A549 (cell line): ENCODE measurements at regions not wholly inside any gene's neighbourhood (a gene's known extent, or its start where the extent isn't known, plus 50 kb on each side); places are given as distances from the start of the nearest gene placed in this dataset.

Source experiments
- ATAC-seq, 2 experiments: fragments of 200-7000 bp in 1 of 2; fragments of >200 bp in 1 of 2; cut with Nextera tagmentation in 1 of 2; cut with Tn5 transposase in 1 of 2; 3 replicates each; pipeline versions ENCODE4 v1.8.0 to v1.9.1; 2018 to 2020; ENCODE audit warnings: mild to moderate bottlenecking in 1 of 2, moderate library complexity in 1 of 2
- CTCF ChIA-PET: fragments of 300-600 bp; sonication (Branson Sonifier 250); formaldehyde crosslinking; extraction: SDS; loops from one replicate; lab custom pipeline; 2021; ENCODE audit warnings: antibody characterized with exemption, inconsistent platforms; lab: Yijun Ruan, JAX
- POLR2A ChIA-PET: fragments of 350-600 bp; formaldehyde crosslinking; extraction: SDS; loops from one replicate; lab custom pipeline; 2021; ENCODE audit warnings: antibody characterized with exemption, inconsistent platforms; lab: Yijun Ruan, JAX
- DNase-seq, 2 experiments: peaks; one replicate each; pipeline versions ENCODE4 v3.0.0 to v3.0.0-alpha.2; 2011 to 2016; ENCODE audit warnings: low read depth in 1 of 2, low spot score in 1 of 2
- FAIRE-seq: peaks from 2 replicates; lab custom pipeline; 2011; peaks lifted over from hg19 to GRCh38; lab: Jason Lieb, UNC
- H3K27ac ChIP-seq, 2 experiments: fragments of >200 bp; sonication (Bioruptor Twin); formaldehyde crosslinking; 3 replicates each; pipeline ENCODE4 v1.5.1; 2016 to 2017
- H3K4me1 ChIP-seq: fragments of >200 bp; sonication (Bioruptor Twin); formaldehyde crosslinking; 3 replicates; pipeline ENCODE4 v1.6.1; 2016
- H3K4me2 ChIP-seq: fragments of >200 bp; sonication (Bioruptor Twin); formaldehyde crosslinking; 3 replicates; pipeline ENCODE4 v1.6.1; 2016
- H3K4me3 ChIP-seq: fragments of >200 bp; sonication (Bioruptor Twin); formaldehyde crosslinking; 3 replicates; pipeline ENCODE4 v1.5.1; 2016
- H3K9me3 ChIP-seq: fragments of >200 bp; sonication (Bioruptor Twin); formaldehyde crosslinking; 3 replicates; pipeline ENCODE4 v1.6.1; 2016
- BHLHE40 ChIP-seq: IDR thresholded peaks from 2 replicates; pipeline ENCODE4 v1.6.1; 2012; ENCODE audit warnings: low read depth, low read length, inconsistent platforms
- CBX8 ChIP-seq: fragments of 200-600 bp; sonication (generic); IDR thresholded peaks from 2 replicates; pipeline ENCODE4 v1.6.1; 2016
- CEBPB ChIP-seq, 2 experiments: fragments of >200 bp in 1 of 2; sonication (Bioruptor Twin) in 1 of 2; formaldehyde crosslinking in 1 of 2; IDR thresholded peaks; 2 replicates each; pipeline ENCODE4 v1.6.1; 2012 to 2016
- EHMT2 ChIP-seq: fragments of 200-600 bp; sonication (generic); IDR thresholded peaks from 2 replicates; pipeline ENCODE4 v1.6.1; 2016; ENCODE audit warnings: antibody characterized with exemption, low read depth, mild to moderate bottlenecking, moderate library complexity
- ESRRA ChIP-seq: fragments of 150-350 bp; IDR thresholded peaks from 2 replicates; pipeline ENCODE4 v1.6.1; 2014; ENCODE audit warnings: mild to moderate bottlenecking, low read length, borderline replicate concordance
- FOSB ChIP-seq: fragments of 250-450 bp; sonication (Bioruptor Pico); IDR thresholded peaks from 2 replicates; pipeline ENCODE4 v1.5.0; 2020; ENCODE audit warnings: mild to moderate bottlenecking, moderate library complexity
- FOSL2 ChIP-seq, 2 experiments: fragments of 450-650 bp in 1 of 2; fragments of >200 bp in 1 of 2; sonication (Bioruptor Twin) in 1 of 2; formaldehyde crosslinking; IDR thresholded peaks; 2 replicates each; pipeline versions ENCODE4 v1.5.0 to v1.6.1; 2016 to 2020; ENCODE audit warnings: mild to moderate bottlenecking in 1 of 2, moderate library complexity in 1 of 2
- HOXA7 ChIP-seq: fragments of 250-450 bp; sonication (Bioruptor Pico); IDR thresholded peaks from 2 replicates; pipeline ENCODE4 v1.5.0; 2020; ENCODE audit warnings: mild to moderate bottlenecking, moderate library complexity
- HOXB13 ChIP-seq: fragments of 250-450 bp; sonication (Bioruptor Pico); IDR thresholded peaks from 2 replicates; pipeline ENCODE4 v1.5.0; 2020; ENCODE audit warnings: low read depth, mild to moderate bottlenecking, moderate library complexity
- JUNB ChIP-seq: fragments of >200 bp; sonication (Bioruptor Twin); formaldehyde crosslinking; IDR thresholded peaks from 2 replicates; pipeline ENCODE4 v1.6.1; 2016
- MAZ ChIP-seq: fragments of 150-350 bp; IDR thresholded peaks from 2 replicates; pipeline ENCODE4 v1.6.1; 2014; ENCODE audit warnings: antibody characterized with exemption, low read depth, low read length, borderline replicate concordance
- MYC ChIP-seq: IDR thresholded peaks from 2 replicates; pipeline ENCODE4 v1.6.1; 2012; ENCODE audit warnings: mild to moderate bottlenecking, inconsistent platforms, low read length, improper control_type of control experiment, borderline replicate concordance
- NFE2L2 ChIP-seq: fragments of 150-350 bp; conservative IDR thresholded peaks from 2 replicates; pipeline ENCODE4 v1.6.1; 2014; ENCODE audit warnings: low read length
- NR3C1 ChIP-seq: fragments of >200 bp; sonication (Bioruptor Twin); formaldehyde crosslinking; IDR thresholded peaks from 3 replicates; pipeline ENCODE4 v1.6.1; 2017
- POLR2A ChIP-seq: IDR thresholded peaks from 2 replicates; pipeline ENCODE4 v1.6.1; 2012; ENCODE audit warnings: mild to moderate bottlenecking, low read length
- POLR2AphosphoS2 ChIP-seq: conservative IDR thresholded peaks from 2 replicates; pipeline ENCODE4 v1.6.1; 2012; ENCODE audit warnings: low read length, improper control_type of control experiment, inconsistent platforms
- RAD21 ChIP-seq, 2 experiments: fragments of >200 bp in 1 of 2; sonication (Bioruptor Twin) in 1 of 2; formaldehyde crosslinking in 1 of 2; IDR thresholded peaks in 1 of 2; conservative IDR thresholded peaks in 1 of 2; 2 replicates in 1 of 2; 3 replicates in 1 of 2; pipeline ENCODE4 v1.6.1; 2012 to 2018; ENCODE audit warnings: inconsistent platforms in 1 of 2
- RCOR1 ChIP-seq: fragments of 150-350 bp; IDR thresholded peaks from 2 replicates; pipeline ENCODE4 v1.6.1; 2014; ENCODE audit warnings: antibody characterized with exemption, low read length, low read depth
- RNF2 ChIP-seq: fragments of 200-600 bp; sonication (generic); IDR thresholded peaks from 2 replicates; pipeline ENCODE4 v1.6.1; 2016; ENCODE audit warnings: low read depth, mild to moderate bottlenecking, antibody characterized with exemption, moderate library complexity, borderline replicate concordance
- SMC3 ChIP-seq: fragments of >200 bp; sonication (Bioruptor Twin); formaldehyde crosslinking; IDR thresholded peaks from 3 replicates; pipeline ENCODE4 v1.6.1; 2018; ENCODE audit warnings: inconsistent platforms
- TFCP2L1 ChIP-seq: fragments of 250-450 bp; sonication (Bioruptor Pico); IDR thresholded peaks from 2 replicates; pipeline ENCODE4 v1.5.0; 2021; ENCODE audit warnings: mild to moderate bottlenecking
- ZSCAN20 ChIP-seq: fragments of 250-450 bp; sonication (Bioruptor Pico); IDR thresholded peaks from 2 replicates; pipeline ENCODE4 v1.8.0; 2022; ENCODE audit warnings: mild to moderate bottlenecking, moderate library complexity
- WGBS: methylation state at CpG from one replicate; pipeline ENCODE4 v1.1.6; 2017; ENCODE audit errors: missing lambda C conversion rate; 5-methylcytosine and 5-hydroxymethylcytosine counted together
- TF ChIP-seq, protein P1 (sequence below): fragments of >200 bp; sonication (Bioruptor Twin); formaldehyde crosslinking; IDR thresholded peaks from 2 replicates; pipeline ENCODE4 v1.6.1; 2016
- TF ChIP-seq, protein P2 (sequence below): fragments of 200-600 bp; sonication (generic); IDR thresholded peaks from 2 replicates; pipeline ENCODE4 v1.6.1; 2016; ENCODE audit warnings: antibody characterized with exemption, mild to moderate bottlenecking, moderate library complexity
- TF ChIP-seq, protein P3 (sequence below): IDR thresholded peaks from 2 replicates; pipeline ENCODE4 v1.6.1; 2012
- TF ChIP-seq, protein P4 (sequence below): IDR thresholded peaks from 2 replicates; pipeline ENCODE4 v1.6.1; 2012; ENCODE audit warnings: low read depth, borderline replicate concordance
- TF ChIP-seq, protein P5 (sequence below): fragments of 150-350 bp; IDR thresholded peaks from 2 replicates; pipeline ENCODE4 v1.6.1; 2014; ENCODE audit warnings: low read depth, mild to moderate bottlenecking, low read length

DNA sequence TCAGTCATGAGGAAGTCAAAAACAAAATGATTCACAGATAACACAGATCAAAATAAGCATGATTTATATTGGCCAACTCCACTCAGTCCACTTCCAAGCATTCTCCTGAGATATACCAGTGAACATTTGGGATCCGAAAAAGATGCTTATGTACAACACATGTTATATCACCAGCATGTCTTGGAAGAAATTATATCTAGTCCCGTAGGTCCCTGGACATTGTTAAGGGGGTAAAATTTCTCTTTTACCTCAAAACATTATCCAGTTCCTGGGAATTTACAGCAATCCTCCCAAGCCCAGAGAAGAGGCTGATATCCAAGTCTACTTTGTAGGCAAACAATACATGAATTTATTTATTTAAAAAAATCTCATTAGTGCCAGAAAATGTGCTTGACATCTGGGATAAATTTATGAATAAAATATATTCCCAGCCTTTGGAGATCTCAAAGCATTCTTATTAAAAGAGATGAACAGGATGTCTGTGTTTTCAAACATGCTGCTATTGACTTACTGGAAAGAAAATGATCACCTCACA lies 582.2 kb upstream of the ZWINT start:
- Histone ChIP-seq H3K4me3 (no peak overlapping the region), H3K4me1 (no peaks in the 10 kb centered on the region), H3K4me2 (no peak overlapping the region), H3K9me3 (0 out of 3 replicates have a peak, but pooled peaks cover 2% of the 10 kb centered on the region), H3K27ac (no peak overlapping the region)
- ATAC-seq, result no peak
- FAIRE-seq, result no peak
- 0% methylated on average over 2 of the region's 2 CpGs for WGBS
- CTCF ChIA-PET, result interaction anchor here (0.9 kb wide), 1 partner anchor 35 kb away, joined by 3 read pairs; no protein-coding TSS in a partner anchor
- POLR2A ChIA-PET, result no interaction called here
- DNase-seq, result no peak
- no peak for TF ChIP-seq CBX8

DNA sequence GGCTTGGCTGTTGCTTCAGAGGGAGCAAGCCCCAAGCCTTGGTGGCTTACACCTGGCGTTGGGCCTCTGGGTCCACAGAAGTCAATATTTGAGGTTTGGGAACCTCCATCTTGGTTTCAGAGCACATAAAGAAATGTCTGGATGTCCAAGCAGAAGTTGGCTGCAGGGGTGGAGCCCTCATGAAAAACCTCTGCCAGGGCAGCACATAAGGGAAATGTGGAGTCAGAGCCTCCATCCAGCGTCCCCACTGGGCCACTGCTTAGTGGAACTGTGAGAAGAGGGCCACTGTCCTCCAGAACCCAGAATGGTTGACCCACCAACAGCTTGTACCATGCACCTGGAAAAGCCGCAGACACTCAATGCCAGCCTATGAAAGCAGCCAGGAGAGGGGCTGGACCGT lies 573.5 kb upstream of the ZWINT start:
- ATAC-seq (no peak), DNase-seq (no peak), FAIRE-seq (no peak)
- Histone ChIP-seq H3K4me3 (no peak overlapping the region), H3K9me3 (no peaks in the 10 kb centered on the region; the same call in 2 of the 3 replicates), H3K4me1 (no peaks in the 10 kb centered on the region), H3K4me2 (no peak overlapping the region), H3K27ac (no peak overlapping the region)
- TF ChIP-seq NR3C1 (no peak), JUNB (no peak), TFCP2L1 (no peak), RNF2 (no peak), SMC3 (no peak), RCOR1 (no peak), ESRRA (no peak), POLR2AphosphoS2 (no peak), MYC (no peak), FOSL2 (IDR thresholded peaks at IDR 0.05) (no peak), FOSL2 (CRISPR knock-in tag; IDR thresholded peaks at IDR 0.05) (no peak), HOXA7 (no peak), BHLHE40 (no peak), CEBPB (IDR thresholded peaks at IDR 0.05) (no peak), MAZ (no peak), ZSCAN20 (no peak), POLR2A (no peak)
- TF ChIP-seq, protein P1, sequence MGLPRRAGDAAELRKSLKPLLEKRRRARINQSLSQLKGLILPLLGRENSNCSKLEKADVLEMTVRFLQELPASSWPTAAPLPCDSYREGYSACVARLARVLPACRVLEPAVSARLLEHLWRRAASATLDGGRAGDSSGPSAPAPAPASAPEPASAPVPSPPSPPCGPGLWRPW, result no peak
- TF ChIP-seq, protein P2, sequence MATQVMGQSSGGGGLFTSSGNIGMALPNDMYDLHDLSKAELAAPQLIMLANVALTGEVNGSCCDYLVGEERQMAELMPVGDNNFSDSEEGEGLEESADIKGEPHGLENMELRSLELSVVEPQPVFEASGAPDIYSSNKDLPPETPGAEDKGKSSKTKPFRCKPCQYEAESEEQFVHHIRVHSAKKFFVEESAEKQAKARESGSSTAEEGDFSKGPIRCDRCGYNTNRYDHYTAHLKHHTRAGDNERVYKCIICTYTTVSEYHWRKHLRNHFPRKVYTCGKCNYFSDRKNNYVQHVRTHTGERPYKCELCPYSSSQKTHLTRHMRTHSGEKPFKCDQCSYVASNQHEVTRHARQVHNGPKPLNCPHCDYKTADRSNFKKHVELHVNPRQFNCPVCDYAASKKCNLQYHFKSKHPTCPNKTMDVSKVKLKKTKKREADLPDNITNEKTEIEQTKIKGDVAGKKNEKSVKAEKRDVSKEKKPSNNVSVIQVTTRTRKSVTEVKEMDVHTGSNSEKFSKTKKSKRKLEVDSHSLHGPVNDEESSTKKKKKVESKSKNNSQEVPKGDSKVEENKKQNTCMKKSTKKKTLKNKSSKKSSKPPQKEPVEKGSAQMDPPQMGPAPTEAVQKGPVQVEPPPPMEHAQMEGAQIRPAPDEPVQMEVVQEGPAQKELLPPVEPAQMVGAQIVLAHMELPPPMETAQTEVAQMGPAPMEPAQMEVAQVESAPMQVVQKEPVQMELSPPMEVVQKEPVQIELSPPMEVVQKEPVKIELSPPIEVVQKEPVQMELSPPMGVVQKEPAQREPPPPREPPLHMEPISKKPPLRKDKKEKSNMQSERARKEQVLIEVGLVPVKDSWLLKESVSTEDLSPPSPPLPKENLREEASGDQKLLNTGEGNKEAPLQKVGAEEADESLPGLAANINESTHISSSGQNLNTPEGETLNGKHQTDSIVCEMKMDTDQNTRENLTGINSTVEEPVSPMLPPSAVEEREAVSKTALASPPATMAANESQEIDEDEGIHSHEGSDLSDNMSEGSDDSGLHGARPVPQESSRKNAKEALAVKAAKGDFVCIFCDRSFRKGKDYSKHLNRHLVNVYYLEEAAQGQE, result no peak
- TF ChIP-seq, protein P3, sequence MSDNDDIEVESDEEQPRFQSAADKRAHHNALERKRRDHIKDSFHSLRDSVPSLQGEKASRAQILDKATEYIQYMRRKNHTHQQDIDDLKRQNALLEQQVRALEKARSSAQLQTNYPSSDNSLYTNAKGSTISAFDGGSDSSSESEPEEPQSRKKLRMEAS, result no peak
- TF ChIP-seq, protein P4, sequence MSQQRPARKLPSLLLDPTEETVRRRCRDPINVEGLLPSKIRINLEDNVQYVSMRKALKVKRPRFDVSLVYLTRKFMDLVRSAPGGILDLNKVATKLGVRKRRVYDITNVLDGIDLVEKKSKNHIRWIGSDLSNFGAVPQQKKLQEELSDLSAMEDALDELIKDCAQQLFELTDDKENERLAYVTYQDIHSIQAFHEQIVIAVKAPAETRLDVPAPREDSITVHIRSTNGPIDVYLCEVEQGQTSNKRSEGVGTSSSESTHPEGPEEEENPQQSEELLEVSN, result no peak
- ChIA-PET POLR2A (no interaction called here), CTCF (no interaction called here)
- 4% methylated on average over 3 of the region's 4 CpGs for WGBS

DNA sequence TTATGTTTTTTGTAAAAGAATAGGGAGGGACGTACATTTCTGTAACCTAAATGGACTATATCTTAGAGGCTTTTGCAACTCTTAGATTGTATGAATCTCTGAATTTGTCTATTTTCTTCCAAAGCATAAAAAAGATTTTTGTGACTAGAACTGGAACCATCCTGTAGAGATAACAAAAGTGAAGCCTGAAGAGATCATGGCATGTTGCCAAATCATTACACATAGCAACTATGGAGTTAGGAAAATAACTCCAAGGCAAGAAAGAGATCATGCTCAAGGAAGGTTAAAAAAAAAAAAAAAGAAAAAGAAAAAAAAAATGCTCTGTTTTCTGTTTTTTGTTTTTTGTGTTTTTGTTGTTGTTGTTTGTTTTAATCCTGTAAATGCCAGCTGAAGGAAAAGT lies 567.7 kb upstream of the ZWINT start:
- TF ChIP-seq FOSB (CRISPR knock-in tag), result no peak
- TF ChIP-seq POLR2AphosphoS2, result no peak
- TF ChIP-seq SMC3, result no peak
- TF ChIP-seq RAD21 (conservative IDR thresholded peaks at IDR 0.05 in 1 of 2, IDR thresholded peaks at IDR 0.05 in 1 of 2), result no peak
- no peak for TF ChIP-seq TFCP2L1
- no peak for TF ChIP-seq EHMT2
- no peak for TF ChIP-seq ESRRA
- TF ChIP-seq HOXB13 (CRISPR knock-in tag), result no peak
- TF ChIP-seq, protein P5, sequence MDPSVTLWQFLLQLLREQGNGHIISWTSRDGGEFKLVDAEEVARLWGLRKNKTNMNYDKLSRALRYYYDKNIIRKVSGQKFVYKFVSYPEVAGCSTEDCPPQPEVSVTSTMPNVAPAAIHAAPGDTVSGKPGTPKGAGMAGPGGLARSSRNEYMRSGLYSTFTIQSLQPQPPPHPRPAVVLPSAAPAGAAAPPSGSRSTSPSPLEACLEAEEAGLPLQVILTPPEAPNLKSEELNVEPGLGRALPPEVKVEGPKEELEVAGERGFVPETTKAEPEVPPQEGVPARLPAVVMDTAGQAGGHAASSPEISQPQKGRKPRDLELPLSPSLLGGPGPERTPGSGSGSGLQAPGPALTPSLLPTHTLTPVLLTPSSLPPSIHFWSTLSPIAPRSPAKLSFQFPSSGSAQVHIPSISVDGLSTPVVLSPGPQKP, result no peak
- TF ChIP-seq NFE2L2, result no peak
- Histone ChIP-seq H3K4me3 (no peak overlapping the region), H3K4me1 (no peaks in the 10 kb centered on the region), H3K9me3 (peaks cover under 1% of the 10 kb centered on the region; the same call in 1 of the 3 replicates), H3K27ac (no peak overlapping the region), H3K4me2 (no peak overlapping the region)
- FAIRE-seq (no peak), DNase-seq (no peak), ATAC-seq (no peak)
- WGBS, result 0% methylated on average over 1 of the region's 1 CpG
- CTCF ChIA-PET, result no interaction called here
- POLR2A ChIA-PET, result no interaction called here
